CD14-positive monocyte (primary cell): ENCODE measurements at regions not wholly inside any gene's neighbourhood (a gene's known extent, or its start where the extent isn't known, plus 50 kb on each side); places are given as distances from the start of the nearest gene placed in this dataset.

Source experiments
- DNase-seq, 3 donors: peaks; one replicate each; pipeline ENCODE4 v3.0.0-alpha.2; 2011 to 2022
- H2AFZ ChIP-seq: 2 replicates; pipeline ENCODE4 v1.6.0; 2012; ENCODE audit warnings: mild to moderate bottlenecking, low read depth, low read length, inconsistent platforms; ENCODE audit not compliant: insufficient read depth, poor library complexity, severe bottlenecking
- H3K27ac ChIP-seq, 2 donors: 1 replicate in 1 of 2; 2 replicates in 1 of 2; pipeline ENCODE4 v1.5.1; 2012 to 2013; ENCODE audit warnings: low read length in 2 of 2, control low read depth in 1 of 2, inconsistent platforms in 1 of 2, low read depth in 1 of 2, mild to moderate bottlenecking in 1 of 2
- H3K27me3 ChIP-seq, 2 donors: one replicate each; pipeline versions ENCODE4 v1.6.0 to v1.6.1; 2011 to 2013; ENCODE audit warnings: low read length in 2 of 2; ENCODE audit not compliant: control insufficient read depth in 2 of 2, insufficient read depth in 2 of 2
- H3K36me3 ChIP-seq, 2 donors: replicated peaks in 1 of 2; 1 replicate in 1 of 2; 2 replicates in 1 of 2; pipeline versions ENCODE4 v1.5.1 to v1.6.1; 2012 to 2013; ENCODE audit warnings: low read length in 2 of 2, control low read depth in 1 of 2, inconsistent platforms in 1 of 2, mild to moderate bottlenecking in 1 of 2; ENCODE audit not compliant: insufficient read depth in 2 of 2, control insufficient read depth in 1 of 2
- H3K4me1 ChIP-seq, 2 donors: 1 replicate in 1 of 2; 2 replicates in 1 of 2; pipeline versions ENCODE4 v1.5.1 to v1.6.1; 2012 to 2013; ENCODE audit warnings: low read length in 2 of 2, control low read depth in 1 of 2, inconsistent platforms in 1 of 2, mild to moderate bottlenecking in 1 of 2, moderate library complexity in 1 of 2; ENCODE audit not compliant: insufficient read depth in 2 of 2, control insufficient read depth in 1 of 2
- H3K4me2 ChIP-seq: replicated peaks from 2 replicates; pipeline ENCODE3; 2012; ENCODE audit warnings: low read length, moderate library complexity, mild to moderate bottlenecking; ENCODE audit not compliant: poor library complexity, severe bottlenecking; ENCODE audit errors: extremely low read depth
- H3K4me3 ChIP-seq, 3 experiments: fragments of 200-600 bp in 1 of 3; sonication (generic) in 1 of 3; replicated peaks in 1 of 3; 1 replicate in 2 of 3; 2 replicates in 1 of 3; pipeline ENCODE4 v1.5.1; 2011 to 2013; ENCODE audit warnings: low read length in 3 of 3, mild to moderate bottlenecking in 3 of 3, control low read depth in 2 of 3, low read depth in 2 of 3, inconsistent platforms in 1 of 3, moderate library complexity in 1 of 3
- H3K79me2 ChIP-seq: 2 replicates; pipeline ENCODE4 v1.6.0; 2012; ENCODE audit warnings: mild to moderate bottlenecking, control low read depth, inconsistent platforms, low read length, moderate library complexity; ENCODE audit not compliant: insufficient read depth
- H3K9ac ChIP-seq: 2 replicates; pipeline ENCODE4 v1.6.0; 2017; ENCODE audit warnings: low read length, mild to moderate bottlenecking; ENCODE audit not compliant: insufficient read depth, poor library complexity, severe bottlenecking
- H3K9me3 ChIP-seq, 2 donors: replicated peaks in 1 of 2; 1 replicate in 1 of 2; 2 replicates in 1 of 2; pipeline versions ENCODE4 v1.5.1 to v1.6.1; 2012 to 2013; ENCODE audit warnings: low read length in 2 of 2, control low read depth in 1 of 2; ENCODE audit not compliant: control insufficient read depth in 1 of 2, insufficient read depth in 1 of 2
- H4K20me1 ChIP-seq: 2 replicates; pipeline ENCODE4 v1.6.0; 2012; ENCODE audit warnings: mild to moderate bottlenecking, low read length, control low read depth, moderate library complexity; ENCODE audit not compliant: insufficient read depth
- H3K27ac Mint-ChIP-seq, 7 donors: one replicate each; pipeline ENCODE4 v1.8.0; 2020; ENCODE audit warnings: mild to moderate bottlenecking in 7 of 7, mixed read lengths in 7 of 7, moderate library complexity in 6 of 7, inconsistent platforms in 2 of 7
- H3K27me3 Mint-ChIP-seq, 3 donors: one replicate each; pipeline ENCODE4 v1.8.0; 2021 to 2022; ENCODE audit warnings: low read depth in 3 of 3, mild to moderate bottlenecking in 3 of 3, mixed read lengths in 3 of 3, moderate library complexity in 3 of 3, inconsistent platforms in 1 of 3
- H3K36me3 Mint-ChIP-seq, 2 donors: one replicate each; pipeline ENCODE4 v1.8.0; 2020; ENCODE audit warnings: mixed read lengths in 2 of 2, inconsistent platforms in 1 of 2, mild to moderate bottlenecking in 1 of 2
- H3K4me1 Mint-ChIP-seq: one replicate; pipeline ENCODE4 v1.8.0; 2020; ENCODE audit warnings: mild to moderate bottlenecking, mixed read lengths
- H3K4me3 Mint-ChIP-seq, 2 donors: one replicate each; pipeline ENCODE4 v1.8.0; 2020; ENCODE audit warnings: mild to moderate bottlenecking in 2 of 2, mixed read lengths in 2 of 2, moderate library complexity in 1 of 2
- H3K9me3 Mint-ChIP-seq, 7 donors: one replicate each; pipeline ENCODE4 v1.8.0; 2020 to 2022; ENCODE audit warnings: mixed read lengths in 7 of 7, mild to moderate bottlenecking in 6 of 7, moderate library complexity in 6 of 7, inconsistent platforms in 2 of 7
- CTCF ChIP-seq: fragments of 200-600 bp; IDR thresholded peaks from one replicate; pipeline ENCODE4 v1.8.0; 2022; ENCODE audit warnings: antibody characterized with exemption, mild to moderate bottlenecking
- WGBS: methylation state at CpG from one replicate; pipeline ENCODE4 v1.1.5; 2013; ENCODE audit warnings: missing lambda C conversion rate; ENCODE audit not compliant: insufficient coverage; 5-methylcytosine and 5-hydroxymethylcytosine counted together
- intact Hi-C, 2 donors: fragments of 100-400 bp; cut with micrococcal nuclease; formaldehyde crosslinking; loops; one replicate each; pipeline versions ENCODE4 v1.15.0 to v1.15.1; 2023

- DNase-seq, result no peak
- Histone ChIP-seq H3K4me3 (no peak overlapping the region), H3K9ac (no peak overlapping the region), H3K27me3 (no peaks in the 10 kb centered on the region), H3K36me3 (no peaks in the 10 kb centered on the region), H3K4me1 (no peaks in the 10 kb centered on the region), H3K79me2 (no peaks in the 10 kb centered on the region), H4K20me1 (no peaks in the 10 kb centered on the region), H3K9me3 (no peaks in the 10 kb centered on the region), H3K4me2 (no peak overlapping the region), H2AFZ (no peak overlapping the region), H3K27ac (no peak overlapping the region)
- H3K36me3 Mint-ChIP-seq, result no peaks in the 10 kb centered on the region
- intact Hi-C loops, result no loop called here
- H3K4me3 Mint-ChIP-seq, result no peak overlapping the region
- no peaks in the 10 kb centered on the region for H3K27me3 Mint-ChIP-seq
- no peaks in the 10 kb centered on the region for H3K4me1 Mint-ChIP-seq
- H3K9me3 Mint-ChIP-seq, result peaks cover 0 to 3% (median 0%) of the 10 kb centered on the region in 7 donors
- no CpG with 5 or more reads among the region's 1 CpG for WGBS
- no peak for TF ChIP-seq CTCF
- H3K27ac Mint-ChIP-seq, result no peak overlapping the region
These were observed 298.0 kb upstream of the KCND2 start for GRCh38 chr7:119974972-119975371.

GRCh38 chr7:119982884-119983283 is 290.1 kb upstream of the KCND2 start:
- TF ChIP-seq CTCF, result no peak
- DNase-seq, result no peak
- no peaks in the 10 kb centered on the region for H3K4me1 Mint-ChIP-seq
- no peak overlapping the region for H3K4me2 ChIP-seq
- peaks cover 0 to 2% (median 0%) of the 10 kb centered on the region in 3 donors for H3K27me3 Mint-ChIP-seq
- H3K27ac Mint-ChIP-seq, result peak overlapping the region in 1 of 7 donors; percentile 23
- H3K9ac ChIP-seq, result no peak overlapping the region
- no peaks in the 10 kb centered on the region for H3K36me3 ChIP-seq
- H3K9me3 Mint-ChIP-seq, result peaks cover 5 to 19% (median 7%) of the 10 kb centered on the region in 7 donors
- no peak overlapping the region for H3K4me3 ChIP-seq
- no peak overlapping the region for H3K4me3 Mint-ChIP-seq
- no peaks in the 10 kb centered on the region for H3K4me1 ChIP-seq
- WGBS, result 85% methylated on average over 4 of the region's 4 CpGs
- no peaks in the 10 kb centered on the region for H4K20me1 ChIP-seq
- H3K27me3 ChIP-seq, result no peaks in the 10 kb centered on the region
- H3K9me3 ChIP-seq, result peaks cover 0 to 12% of the 10 kb centered on the region in 2 donors
- intact Hi-C loops, result no loop called here
- H3K79me2 ChIP-seq, result no peaks in the 10 kb centered on the region
- H3K36me3 Mint-ChIP-seq, result no peaks in the 10 kb centered on the region
- H3K27ac ChIP-seq, result no peak overlapping the region
- no peak overlapping the region for H2AFZ ChIP-seq
